Erythroblast (primary cell): ENCODE measurements at regions not wholly inside any gene's neighbourhood (a gene's known extent, or its start where the extent isn't known, plus 50 kb on each side); places are given as distances from the start of the nearest gene placed in this dataset.
"Not testable (repeated sequence)": the region's sequence is repeated elsewhere in the genome, so short reads cannot be mapped to it uniquely, and the experiment has no call there.

Source experiments
- DNase-seq, 2 experiments: peaks; one replicate each; lab custom pipeline; 2025; lab: John Stamatoyannopoulos, UW
- GATA1 ChIP-seq: IDR thresholded peaks from 2 replicates; pipeline ENCODE4 v1.6.1; 2011; ENCODE audit warnings: low read depth, mild to moderate bottlenecking, control low read depth, low read length, moderate library complexity
- POLR2A ChIP-seq: IDR thresholded peaks from 2 replicates; pipeline ENCODE4 v1.6.1; 2011; ENCODE audit warnings: mild to moderate bottlenecking, low read length

GRCh38 chr19:29056535-29056934, 156.4 kb downstream of the UQCRFS1 start:
- no peak for TF ChIP-seq POLR2A
- no peak for TF ChIP-seq GATA1
- no peak for DNase-seq

DNA sequence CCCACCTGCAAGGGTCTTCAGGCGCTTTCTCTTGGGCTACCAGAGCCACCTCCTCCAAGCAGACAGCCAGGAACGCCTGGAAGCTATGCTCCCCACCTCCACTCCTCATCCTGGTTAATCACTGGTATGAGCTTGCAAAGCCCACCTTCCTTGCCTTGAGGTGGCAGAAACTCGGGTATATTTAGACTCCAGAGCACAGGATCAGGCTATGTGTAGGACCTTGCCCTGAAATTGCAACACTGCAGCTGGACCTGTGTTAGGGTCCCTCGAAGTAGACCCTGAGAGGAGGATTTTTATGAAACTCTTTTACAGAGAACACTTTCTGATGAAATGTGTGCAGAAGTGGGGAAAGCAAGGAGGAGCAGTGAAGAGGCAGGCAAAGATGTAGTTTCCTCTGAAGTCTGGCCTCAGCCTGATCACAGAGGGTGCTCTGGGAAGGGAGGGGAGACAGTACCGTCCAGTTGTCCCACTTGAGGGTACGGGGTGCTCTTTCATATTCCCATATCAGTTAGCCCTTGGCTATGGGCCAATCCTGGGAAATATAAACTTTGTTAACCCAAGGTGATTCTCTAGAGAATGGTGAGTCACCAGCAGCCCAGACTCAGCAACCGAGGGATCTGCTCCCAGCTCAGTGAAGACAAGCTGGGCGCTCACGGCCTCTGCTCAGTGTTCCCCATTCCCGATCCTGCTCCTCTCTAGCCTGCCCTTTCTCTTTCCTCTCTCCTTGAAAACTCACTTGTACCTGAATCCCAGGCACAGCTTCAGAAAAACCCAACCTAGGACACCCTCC, 157.9 kb downstream of the UQCRFS1 start:
- no peak for DNase-seq
- no peak for TF ChIP-seq POLR2A
- TF ChIP-seq GATA1 = no peak

- no peak for DNase-seq
- TF ChIP-seq GATA1 (no peak), POLR2A (no peak)
Measured at GRCh38 chr19:29048873-29049272, 164.1 kb downstream of the UQCRFS1 start.

DNA sequence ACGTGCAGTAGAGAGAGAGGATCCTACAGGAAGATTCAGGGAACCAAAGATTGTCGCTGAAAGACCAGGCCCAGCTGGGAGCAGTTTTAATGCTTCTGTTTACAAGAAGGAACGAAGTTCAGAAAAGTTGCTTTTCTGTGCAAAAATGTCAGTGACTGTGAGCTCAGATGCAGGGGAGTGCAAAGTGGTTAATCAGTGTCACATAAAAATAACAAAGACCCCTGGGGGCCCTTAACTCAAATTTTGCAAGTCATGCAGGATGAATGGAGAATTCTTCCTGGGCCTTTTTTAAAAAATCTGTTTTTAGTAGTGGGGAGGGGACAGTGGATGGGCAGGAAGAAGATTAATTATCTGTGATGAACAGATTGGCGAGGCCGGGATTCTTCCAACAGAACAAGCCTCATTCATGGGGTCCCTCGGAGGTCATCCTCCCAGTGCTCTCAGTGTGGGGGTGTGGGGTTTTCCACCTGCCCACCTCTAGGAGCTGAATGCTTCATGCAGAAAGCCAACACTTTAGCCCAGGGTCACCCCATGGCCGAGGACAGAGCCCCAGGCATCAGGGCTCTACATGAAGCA, 167.2 kb downstream of the UQCRFS1 start:
- DNase-seq = no peak
- TF ChIP-seq GATA1 (no peak), POLR2A (no peak)

- DNase-seq = no peak
- no peak for TF ChIP-seq GATA1
- TF ChIP-seq POLR2A = no peak
Measured at GRCh38 chr19:29044037-29044436, 168.9 kb downstream of the UQCRFS1 start.

DNA sequence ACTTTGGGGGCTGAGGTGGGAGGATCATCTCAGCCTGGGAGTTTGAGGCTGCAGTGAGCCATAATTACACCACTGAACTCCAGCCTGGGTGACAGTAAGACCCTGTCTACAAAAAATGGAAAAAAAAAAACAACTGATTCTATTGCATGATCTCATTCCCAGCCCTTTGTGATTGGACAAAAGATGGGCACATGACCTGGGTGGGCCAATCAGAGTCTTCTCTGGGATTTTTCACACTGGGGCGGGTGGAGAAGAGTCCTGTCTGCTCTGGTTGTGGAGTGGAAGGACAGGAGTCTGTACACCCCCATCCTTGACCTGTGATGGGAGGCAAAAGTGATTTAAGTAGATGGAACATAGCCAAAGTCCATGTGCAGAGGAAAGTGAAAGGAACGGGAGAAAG, 170.5 kb downstream of the UQCRFS1 start:
- TF ChIP-seq GATA1 (no peak), POLR2A (no peak)
- no peak for DNase-seq

GRCh38 chr19:29040951-29041350, 172.0 kb downstream of the UQCRFS1 start:
- no peak for DNase-seq
- TF ChIP-seq GATA1 (no peak), POLR2A (no peak)

GRCh38 chr19:29040292-29040691, 172.7 kb downstream of the UQCRFS1 start:
- DNase-seq = no peak
- TF ChIP-seq GATA1 = no peak
- TF ChIP-seq POLR2A = no peak

DNA sequence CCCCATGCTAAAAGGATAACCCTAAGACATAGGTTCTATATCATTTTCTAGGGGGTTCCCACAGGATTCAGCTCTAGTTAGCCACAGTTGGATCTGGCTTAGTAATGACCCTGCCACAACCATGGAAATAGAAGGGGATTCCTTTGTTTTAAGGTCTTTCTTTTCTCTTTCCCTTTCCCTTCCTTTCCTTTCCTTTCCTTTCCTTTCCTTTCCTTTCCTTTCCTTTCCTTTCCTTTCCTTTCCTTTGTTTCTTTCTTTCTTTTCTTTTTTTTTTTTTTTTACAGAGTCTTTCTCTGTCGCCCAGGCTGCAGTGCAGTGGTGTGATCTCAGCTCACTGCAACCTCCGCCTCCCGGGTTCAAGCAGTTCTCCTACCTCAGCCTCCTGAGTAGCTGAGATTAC, 173.9 kb downstream of the UQCRFS1 start:
- DNase-seq = not testable (repeated sequence)

- no peak for TF ChIP-seq POLR2A
- DNase-seq = no peak
Measured at GRCh38 chr19:29031216-29031615, 181.7 kb downstream of the UQCRFS1 start.

- no peak for DNase-seq
- TF ChIP-seq POLR2A = no peak
- TF ChIP-seq GATA1 = no peak
Measured at GRCh38 chr19:29029268-29029958, 183.5 kb downstream of the UQCRFS1 start.

DNA sequence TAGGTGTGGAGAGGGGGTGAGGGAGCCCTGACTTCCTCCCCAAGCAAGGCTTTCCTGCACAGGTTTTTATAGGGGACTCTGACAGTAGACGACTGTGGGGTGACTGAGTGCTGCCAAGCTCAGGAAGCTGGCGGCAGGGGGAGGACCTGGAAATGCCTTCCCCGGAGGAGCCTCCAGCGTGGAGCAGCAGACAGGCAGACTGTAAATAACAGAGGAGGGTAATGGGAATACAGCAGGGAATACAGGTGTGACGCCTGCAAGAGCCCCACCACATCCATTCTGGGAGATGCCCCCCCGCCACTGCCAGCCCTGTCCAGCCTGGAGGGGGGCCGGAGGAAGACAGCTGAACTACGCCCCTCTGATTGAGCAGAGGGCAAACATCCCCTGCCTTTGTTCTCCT, 190.4 kb downstream of the UQCRFS1 start:
- TF ChIP-seq GATA1 (no peak), POLR2A (no peak)
- no peak for DNase-seq

DNA sequence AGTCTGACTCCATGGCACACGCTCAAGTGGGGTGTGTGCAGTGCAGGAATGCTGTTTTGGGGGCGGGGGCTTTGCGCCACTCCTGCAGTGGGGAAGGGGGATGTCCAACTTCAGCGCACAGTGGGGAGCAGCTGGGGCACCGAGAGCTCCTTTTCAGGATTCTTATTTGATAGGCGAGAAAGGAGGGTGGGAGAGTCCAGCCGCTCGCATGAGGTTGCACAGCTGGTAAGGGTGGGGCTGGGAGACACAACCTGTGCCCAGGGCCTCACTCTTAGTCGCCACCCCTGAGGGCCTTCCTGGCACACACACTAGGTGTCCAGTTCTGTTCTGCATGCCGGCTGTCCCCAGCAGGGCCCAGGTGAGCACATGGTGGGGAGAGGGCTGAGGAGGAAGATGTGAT, 190.8 kb downstream of the UQCRFS1 start:
- TF ChIP-seq GATA1 = no peak
- no peak for TF ChIP-seq POLR2A
- no peak for DNase-seq

- no peak for DNase-seq
- TF ChIP-seq POLR2A (no peak), GATA1 (no peak)
Measured at GRCh38 chr19:29021232-29021916, 191.6 kb downstream of the UQCRFS1 start.

- DNase-seq = no peak
- TF ChIP-seq POLR2A (no peak), GATA1 (no peak)
Measured at GRCh38 chr19:29019403-29019802, 193.5 kb downstream of the UQCRFS1 start.
